Neural cell (in vitro differentiated cells): ENCODE measurements at regions not wholly inside any gene's neighbourhood (a gene's known extent, or its start where the extent isn't known, plus 50 kb on each side); places are given as distances from the start of the nearest gene placed in this dataset.

Experiments used
- H2AFZ ChIP-seq: fragments of 200-600, 300-800 bp; sonication (generic), shearing (Covaris generic); 2 replicates; pipeline ENCODE4 v1.6.0; 2014; ENCODE audit warnings: low read depth, mild to moderate bottlenecking, antibody characterized with exemption, low read length, moderate library complexity
- H3F3A ChIP-seq: fragments of 200-600 bp; shearing (Covaris generic); 2 replicates; pipeline ENCODE4 v1.6.1; 2016; ENCODE audit warnings: mild to moderate bottlenecking, moderate library complexity, mixed read lengths, antibody characterized with exemption, low read length; ENCODE audit not compliant: insufficient read depth, poor library complexity, severe bottlenecking
- H3K27ac ChIP-seq: fragments of 200-600, 300-800 bp; sonication (generic), shearing (Covaris generic); 2 replicates; pipeline ENCODE4 v1.5.1; 2014; ENCODE audit warnings: mild to moderate bottlenecking, low read length, moderate library complexity
- H3K27me3 ChIP-seq: fragments of 300-800, 200-600 bp; sonication (generic), shearing (Covaris generic); 2 replicates; pipeline ENCODE4 v1.6.0; 2014; ENCODE audit warnings: mild to moderate bottlenecking, low read depth, low read length, moderate library complexity; ENCODE audit not compliant: insufficient read depth
- H3K36me3 ChIP-seq: fragments of 300-800, 200-600 bp; sonication (generic), shearing (Covaris generic); 2 replicates; pipeline ENCODE4 v1.5.1; 2014; ENCODE audit warnings: mild to moderate bottlenecking, antibody characterized with exemption, low read length, moderate library complexity; ENCODE audit not compliant: insufficient read depth
- H3K4me2 ChIP-seq: fragments of 300-800, 200-600 bp; sonication (generic), shearing (Covaris generic); 2 replicates; pipeline ENCODE4 v1.6.0; 2014; ENCODE audit warnings: mild to moderate bottlenecking, low read length
- H3K4me3 ChIP-seq: fragments of 300-800, 200-600 bp; sonication (generic), shearing (Covaris generic); 2 replicates; pipeline ENCODE4 v1.5.1; 2014; ENCODE audit warnings: mild to moderate bottlenecking, low read length, moderate library complexity
- H3K79me2 ChIP-seq: fragments of 200-600 bp; shearing (Covaris generic); replicated peaks from 2 replicates; pipeline ENCODE4 v1.6.0; 2014; ENCODE audit warnings: mild to moderate bottlenecking, low read length, moderate library complexity; ENCODE audit not compliant: insufficient read depth
- H3K9ac ChIP-seq: fragments of 300-800, 200-600 bp; sonication (generic), shearing (Covaris generic); 2 replicates; pipeline ENCODE4 v1.6.1; 2016; ENCODE audit warnings: mild to moderate bottlenecking, low read length, mixed read lengths
- H3K9me2 ChIP-seq: fragments of 200-600 bp; shearing (Covaris generic); 2 replicates; pipeline ENCODE4 v1.6.1; 2016; ENCODE audit warnings: mild to moderate bottlenecking, low read length, mixed read lengths; ENCODE audit not compliant: insufficient read depth
- H3K9me3 ChIP-seq: fragments of 200-600, 300-800 bp; sonication (generic), shearing (Covaris generic); 2 replicates; pipeline ENCODE4 v1.6.1; 2016; ENCODE audit warnings: mild to moderate bottlenecking, mixed run types, low read length, moderate library complexity, mixed read lengths
- H4K20me1 ChIP-seq: fragments of 200-600 bp; shearing (Covaris generic); 2 replicates; pipeline ENCODE4 v1.6.1; 2016; ENCODE audit warnings: mild to moderate bottlenecking, mixed run types; ENCODE audit not compliant: insufficient read depth
- CTCF ChIP-seq: fragments of 450-650 bp; IDR thresholded peaks from 2 replicates; pipeline ENCODE4 v1.5.1; 2014; ENCODE audit warnings: antibody characterized with exemption, mild to moderate bottlenecking, moderate library complexity; ENCODE audit not compliant: poor library complexity, severe bottlenecking
- EP300 ChIP-seq: fragments of 450-650 bp; conservative IDR thresholded peaks from 2 replicates; pipeline ENCODE4 v1.6.1; 2014; ENCODE audit warnings: antibody characterized with exemption, mild to moderate bottlenecking, moderate library complexity; ENCODE audit not compliant: poor library complexity, severe bottlenecking
- EZH2 ChIP-seq: fragments of 200-600, 300-800 bp; shearing (Covaris generic), sonication (generic); IDR thresholded peaks from 2 replicates; pipeline ENCODE4 v1.6.1; 2014; ENCODE audit warnings: antibody characterized with exemption, low read length, borderline replicate concordance, mild to moderate bottlenecking; ENCODE audit not compliant: insufficient read depth, poor library complexity, severe bottlenecking
- MXI1 ChIP-seq: fragments of 450-650 bp; conservative IDR thresholded peaks from 2 replicates; pipeline ENCODE4 v1.6.1; 2014; ENCODE audit warnings: antibody characterized with exemption, mild to moderate bottlenecking; ENCODE audit not compliant: poor library complexity, severe bottlenecking
- POLR2AphosphoS5 ChIP-seq: IDR thresholded peaks from 2 replicates; pipeline ENCODE4 v1.6.1; 2012
- RAD21 ChIP-seq: fragments of 450-650 bp; conservative IDR thresholded peaks from 2 replicates; pipeline ENCODE4 v1.6.1; 2014; ENCODE audit warnings: antibody characterized with exemption, mild to moderate bottlenecking, moderate library complexity
- SMC3 ChIP-seq: fragments of 450-650 bp; conservative IDR thresholded peaks from 2 replicates; pipeline ENCODE4 v1.6.1; 2014; ENCODE audit warnings: antibody characterized with exemption, mild to moderate bottlenecking, moderate library complexity; ENCODE audit not compliant: poor library complexity
- TAF1 ChIP-seq: IDR thresholded peaks from 2 replicates; pipeline ENCODE4 v1.6.1; 2012; ENCODE audit warnings: low read depth
- TF ChIP-seq, protein P1 (sequence below): IDR thresholded peaks from 2 replicates; pipeline ENCODE4 v1.6.1; 2012; ENCODE audit warnings: borderline replicate concordance

DNA sequence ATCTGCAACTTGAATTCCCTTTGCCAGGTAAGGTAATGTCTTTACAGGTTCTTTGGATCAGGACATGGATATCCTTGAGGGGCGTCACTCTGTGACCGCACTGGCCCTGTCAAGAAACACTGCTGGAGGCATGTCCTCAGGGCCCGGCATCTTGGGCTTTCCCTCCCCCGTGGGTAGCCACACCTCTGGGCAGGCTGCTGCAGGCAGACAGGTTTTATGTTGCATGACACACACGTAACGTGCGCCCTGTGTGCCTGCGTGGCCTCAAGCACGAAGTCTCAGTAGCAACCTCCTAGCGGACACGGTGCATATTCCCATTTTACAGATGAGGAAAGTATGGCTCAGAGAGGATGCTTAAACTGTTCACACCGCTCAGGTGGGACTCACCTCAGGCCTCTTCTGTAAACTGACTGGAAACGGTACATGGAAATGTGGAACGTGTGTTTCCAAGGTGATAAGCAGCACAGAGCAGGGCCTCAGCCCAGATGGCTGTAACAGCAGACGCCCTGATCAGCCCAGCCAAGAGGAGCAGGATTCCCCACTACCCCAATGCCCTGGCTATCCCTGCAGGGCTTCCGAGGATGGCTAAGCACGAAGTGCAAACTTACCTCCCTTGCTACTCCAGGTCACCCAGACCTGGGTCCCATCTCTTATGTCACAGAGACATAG lies 553.6 kb downstream of the TCERG1L start:
- Histone ChIP-seq H3K9me3 (no peaks in the 10 kb centered on the region), H3K79me2 (no peaks in the 10 kb centered on the region), H3K9me2 (no peaks in the 10 kb centered on the region), H3K27me3 (no peaks in the 10 kb centered on the region), H3K4me3 (no peak overlapping the region), H3K4me2 (no peak overlapping the region), H3K36me3 (no peaks in the 10 kb centered on the region), H3F3A (no peaks in the 10 kb centered on the region), H3K27ac (no peak overlapping the region), H3K9ac (no peak overlapping the region), H2AFZ (no peak overlapping the region), H4K20me1 (no peaks in the 10 kb centered on the region)
- no peak for TF ChIP-seq CTCF
- TF ChIP-seq, protein P1, sequence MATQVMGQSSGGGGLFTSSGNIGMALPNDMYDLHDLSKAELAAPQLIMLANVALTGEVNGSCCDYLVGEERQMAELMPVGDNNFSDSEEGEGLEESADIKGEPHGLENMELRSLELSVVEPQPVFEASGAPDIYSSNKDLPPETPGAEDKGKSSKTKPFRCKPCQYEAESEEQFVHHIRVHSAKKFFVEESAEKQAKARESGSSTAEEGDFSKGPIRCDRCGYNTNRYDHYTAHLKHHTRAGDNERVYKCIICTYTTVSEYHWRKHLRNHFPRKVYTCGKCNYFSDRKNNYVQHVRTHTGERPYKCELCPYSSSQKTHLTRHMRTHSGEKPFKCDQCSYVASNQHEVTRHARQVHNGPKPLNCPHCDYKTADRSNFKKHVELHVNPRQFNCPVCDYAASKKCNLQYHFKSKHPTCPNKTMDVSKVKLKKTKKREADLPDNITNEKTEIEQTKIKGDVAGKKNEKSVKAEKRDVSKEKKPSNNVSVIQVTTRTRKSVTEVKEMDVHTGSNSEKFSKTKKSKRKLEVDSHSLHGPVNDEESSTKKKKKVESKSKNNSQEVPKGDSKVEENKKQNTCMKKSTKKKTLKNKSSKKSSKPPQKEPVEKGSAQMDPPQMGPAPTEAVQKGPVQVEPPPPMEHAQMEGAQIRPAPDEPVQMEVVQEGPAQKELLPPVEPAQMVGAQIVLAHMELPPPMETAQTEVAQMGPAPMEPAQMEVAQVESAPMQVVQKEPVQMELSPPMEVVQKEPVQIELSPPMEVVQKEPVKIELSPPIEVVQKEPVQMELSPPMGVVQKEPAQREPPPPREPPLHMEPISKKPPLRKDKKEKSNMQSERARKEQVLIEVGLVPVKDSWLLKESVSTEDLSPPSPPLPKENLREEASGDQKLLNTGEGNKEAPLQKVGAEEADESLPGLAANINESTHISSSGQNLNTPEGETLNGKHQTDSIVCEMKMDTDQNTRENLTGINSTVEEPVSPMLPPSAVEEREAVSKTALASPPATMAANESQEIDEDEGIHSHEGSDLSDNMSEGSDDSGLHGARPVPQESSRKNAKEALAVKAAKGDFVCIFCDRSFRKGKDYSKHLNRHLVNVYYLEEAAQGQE, result no peak
- TF ChIP-seq SMC3, result no peak
- TF ChIP-seq MXI1, result no peak
- TF ChIP-seq POLR2AphosphoS5, result no peak
- TF ChIP-seq EZH2, result no peak
- no peak for TF ChIP-seq EP300
- TF ChIP-seq TAF1, result no peak
- no peak for TF ChIP-seq RAD21

- Histone ChIP-seq H3K9me3 (no peaks in the 10 kb centered on the region), H3K4me2 (no peak overlapping the region), H3K27ac (no peak overlapping the region), H3K36me3 (no peaks in the 10 kb centered on the region), H3K79me2 (no peaks in the 10 kb centered on the region), H2AFZ (no peak overlapping the region), H3K4me3 (no peak overlapping the region), H3K9me2 (no peaks in the 10 kb centered on the region), H4K20me1 (no peaks in the 10 kb centered on the region), H3K9ac (no peak overlapping the region), H3K27me3 (no peaks in the 10 kb centered on the region), H3F3A (no peaks in the 10 kb centered on the region)
- TF ChIP-seq POLR2AphosphoS5 (no peak), CTCF (no peak), EZH2 (no peak), TAF1 (no peak), EP300 (no peak), SMC3 (no peak), MXI1 (no peak), RAD21 (no peak)
- TF ChIP-seq, protein P1, result no peak
These were observed 553.0 kb downstream of the TCERG1L start for GRCh38 chr10:130758529-130758928.
